Osteocyte (in vitro differentiated cells): ENCODE measurements at regions not wholly inside any gene's neighbourhood (a gene's known extent, or its start where the extent isn't known, plus 50 kb on each side); places are given as distances from the start of the nearest gene placed in this dataset.

Source experiments
- DNase-seq: peaks from one replicate; pipeline ENCODE4 v3.0.0; 2021; ENCODE audit warnings: mixed read lengths; ENCODE audit not compliant: unreplicated experiment; ENCODE audit errors: extremely low spot score
- H3K27ac Mint-ChIP-seq: one replicate; pipeline ENCODE4 v1.8.0; 2021; ENCODE audit warnings: mild to moderate bottlenecking, mixed read lengths; ENCODE audit not compliant: unreplicated experiment
- H3K27me3 Mint-ChIP-seq: one replicate; pipeline ENCODE4 v1.8.0; 2021; ENCODE audit warnings: mixed read lengths; ENCODE audit not compliant: unreplicated experiment
- H3K36me3 Mint-ChIP-seq: one replicate; pipeline ENCODE4 v1.8.0; 2021; ENCODE audit warnings: mixed read lengths; ENCODE audit not compliant: unreplicated experiment
- H3K4me1 Mint-ChIP-seq: one replicate; pipeline ENCODE4 v1.8.0; 2021; ENCODE audit warnings: mixed read lengths; ENCODE audit not compliant: unreplicated experiment
- H3K4me3 Mint-ChIP-seq: one replicate; pipeline ENCODE4 v1.8.0; 2021; ENCODE audit warnings: mild to moderate bottlenecking, moderate library complexity, mixed read lengths; ENCODE audit not compliant: unreplicated experiment
- H3K9me3 Mint-ChIP-seq: one replicate; pipeline ENCODE4 v1.8.0; 2021; ENCODE audit warnings: mixed read lengths; ENCODE audit not compliant: unreplicated experiment
- CTCF ChIP-seq: fragments of 200-600 bp; sonication (generic); IDR thresholded peaks from 2 replicates; pipeline ENCODE4 v1.5.0; 2021; ENCODE audit warnings: antibody characterized with exemption, mild to moderate bottlenecking, moderate library complexity

GRCh38 chr11:13062115-13062514 is 53.0 kb downstream of the RASSF10 start:
- Mint-ChIP-seq H3K27me3 (peaks cover 50% of the 10 kb centered on the region), H3K36me3 (no peaks in the 10 kb centered on the region), H3K9me3 (no peaks in the 10 kb centered on the region), H3K4me1 (no peaks in the 10 kb centered on the region), H3K27ac (no peak overlapping the region), H3K4me3 (no peak overlapping the region)
- TF ChIP-seq CTCF: no peak
- no peak for DNase-seq

DNA sequence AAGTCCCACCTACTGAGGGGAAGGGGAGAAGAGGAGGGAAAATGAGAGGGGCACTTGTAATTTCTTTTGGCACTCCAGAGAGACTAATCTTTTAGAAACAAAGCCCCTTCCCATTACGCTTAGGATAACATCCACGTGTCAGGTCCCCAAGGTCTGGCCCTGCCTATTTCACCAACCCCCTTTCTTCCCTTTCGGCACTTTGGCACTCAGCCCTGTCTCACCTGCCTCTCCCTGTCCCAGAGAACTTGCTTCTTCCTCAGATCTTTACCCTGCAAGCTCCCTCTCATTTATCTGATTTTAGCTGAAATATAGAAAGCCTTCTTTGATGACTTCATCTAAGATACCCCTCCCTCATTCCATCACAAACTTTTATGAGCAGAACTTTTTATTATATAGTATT is 55.5 kb downstream of the RASSF10 start:
- Mint-ChIP-seq H3K36me3 (no peaks in the 10 kb centered on the region), H3K9me3 (no peaks in the 10 kb centered on the region), H3K4me1 (no peaks in the 10 kb centered on the region), H3K27me3 (peaks cover 66% of the 10 kb centered on the region), H3K27ac (no peak overlapping the region), H3K4me3 (no peak overlapping the region)
- no peak for DNase-seq
- no peak for TF ChIP-seq CTCF

DNA sequence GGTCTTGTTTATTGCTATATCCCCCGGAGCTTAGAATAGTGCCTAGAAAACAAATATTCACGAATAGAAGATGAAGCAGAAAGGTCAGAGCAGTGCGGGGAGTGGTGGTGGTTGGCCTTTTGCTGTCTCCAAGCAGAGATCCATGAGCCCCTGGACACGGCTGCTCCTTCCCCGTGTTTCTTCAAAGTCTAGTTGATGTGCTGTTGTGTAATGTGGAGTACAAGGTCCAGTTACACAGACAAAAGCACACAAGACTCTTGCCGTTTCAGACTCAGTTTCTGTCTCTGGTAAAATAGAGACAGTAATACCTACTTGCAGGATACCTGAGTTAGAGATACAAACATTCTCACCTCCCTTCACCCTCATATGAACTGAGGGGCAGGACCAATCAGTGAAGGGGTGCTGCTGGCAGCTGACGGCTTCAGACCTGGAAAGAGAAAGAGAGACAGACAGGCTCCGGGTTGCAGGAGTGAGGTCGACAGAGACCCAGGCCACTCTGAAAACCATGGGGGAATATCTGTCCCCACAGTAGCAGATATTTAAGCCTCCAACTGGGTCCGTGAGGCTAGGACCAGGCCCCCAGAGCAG is 56.2 kb downstream of the RASSF10 start:
- H3K4me1 Mint-ChIP-seq: no peaks in the 10 kb centered on the region
- no peaks in the 10 kb centered on the region for H3K36me3 Mint-ChIP-seq
- H3K27me3 Mint-ChIP-seq: peaks cover 70% of the 10 kb centered on the region
- TF ChIP-seq CTCF: no peak
- DNase-seq: no peak
- no peaks in the 10 kb centered on the region for H3K9me3 Mint-ChIP-seq
- no peak overlapping the region for H3K27ac Mint-ChIP-seq
- H3K4me3 Mint-ChIP-seq: no peak overlapping the region

DNA sequence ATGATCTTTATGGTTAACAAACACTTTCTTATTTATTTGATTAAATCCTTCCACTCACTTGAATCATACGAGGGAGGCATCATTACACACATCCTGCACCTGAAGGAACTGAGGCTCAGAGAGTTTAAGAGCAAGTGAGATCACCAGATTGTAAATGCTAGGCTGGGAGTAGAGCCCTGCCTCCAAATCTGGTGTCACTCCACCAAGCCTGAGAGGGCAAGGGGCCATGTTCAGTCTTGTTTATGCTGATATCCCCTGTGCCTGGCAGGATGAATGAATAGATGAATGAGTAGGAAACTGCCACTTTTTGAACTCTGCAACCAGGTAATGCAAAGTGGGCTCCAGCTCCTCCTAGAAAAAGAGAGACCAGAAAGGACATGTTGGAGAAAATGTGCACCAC is 59.1 kb downstream of the RASSF10 start:
- no peak for DNase-seq
- H3K27me3 Mint-ChIP-seq: peaks cover 80% of the 10 kb centered on the region
- H3K4me1 Mint-ChIP-seq: no peaks in the 10 kb centered on the region
- no peaks in the 10 kb centered on the region for H3K36me3 Mint-ChIP-seq
- H3K27ac Mint-ChIP-seq: no peak overlapping the region
- H3K9me3 Mint-ChIP-seq: no peaks in the 10 kb centered on the region
- TF ChIP-seq CTCF: no peak
- H3K4me3 Mint-ChIP-seq: no peak overlapping the region

DNA sequence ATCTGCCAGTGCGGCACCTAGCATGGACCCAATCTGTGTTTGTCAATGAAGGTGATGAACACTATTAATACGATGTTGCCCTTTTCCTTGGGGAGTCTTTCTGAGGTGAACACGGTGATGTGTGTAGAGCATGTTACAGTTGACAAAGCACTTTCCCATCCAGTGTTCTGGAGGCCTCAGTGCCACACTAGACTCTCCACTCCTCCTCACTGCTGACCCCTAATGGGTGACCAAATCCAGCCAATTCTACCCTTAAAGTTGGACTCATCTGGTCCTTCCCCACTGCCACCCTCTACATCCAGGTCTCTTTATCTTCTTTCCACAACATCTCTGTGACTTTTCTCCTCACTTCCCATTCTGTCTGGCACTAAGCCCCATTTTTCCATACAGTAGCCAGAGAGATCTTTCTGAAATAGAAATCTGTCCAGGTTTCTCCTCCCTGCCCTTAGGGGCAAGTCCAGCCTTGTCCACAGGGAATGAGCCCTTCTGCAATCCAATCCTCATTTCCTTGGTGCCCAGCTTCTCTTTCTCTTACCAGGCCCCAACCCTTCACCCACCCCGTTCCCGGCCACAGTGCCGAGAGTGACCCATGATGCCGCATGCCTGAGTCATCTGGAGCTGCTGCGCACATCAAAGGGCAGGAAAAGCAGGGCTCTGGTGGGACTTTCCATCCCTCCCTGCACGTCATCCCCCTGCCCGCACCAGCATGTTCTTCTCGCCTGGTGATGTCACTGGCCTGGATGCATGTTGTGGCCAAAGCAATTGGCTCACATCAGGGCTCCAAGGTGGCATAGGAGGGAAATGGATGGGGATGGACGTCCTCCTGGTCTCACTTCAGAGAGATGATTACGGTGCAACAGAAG is 64.2 kb downstream of the RASSF10 start:
- no peak overlapping the region for H3K27ac Mint-ChIP-seq
- peaks cover 69% of the 10 kb centered on the region for H3K27me3 Mint-ChIP-seq
- no peaks in the 10 kb centered on the region for H3K4me1 Mint-ChIP-seq
- no peaks in the 10 kb centered on the region for H3K36me3 Mint-ChIP-seq
- no peak overlapping the region for H3K4me3 Mint-ChIP-seq
- H3K9me3 Mint-ChIP-seq: no peaks in the 10 kb centered on the region
- DNase-seq: no peak
- no peak for TF ChIP-seq CTCF
